ENCODE measurements at regions not wholly inside any gene's neighbourhood (a gene's known extent, or its start where the extent isn't known, plus 50 kb on each side); places are given as distances from the start of the nearest gene placed in this dataset.

DNA sequence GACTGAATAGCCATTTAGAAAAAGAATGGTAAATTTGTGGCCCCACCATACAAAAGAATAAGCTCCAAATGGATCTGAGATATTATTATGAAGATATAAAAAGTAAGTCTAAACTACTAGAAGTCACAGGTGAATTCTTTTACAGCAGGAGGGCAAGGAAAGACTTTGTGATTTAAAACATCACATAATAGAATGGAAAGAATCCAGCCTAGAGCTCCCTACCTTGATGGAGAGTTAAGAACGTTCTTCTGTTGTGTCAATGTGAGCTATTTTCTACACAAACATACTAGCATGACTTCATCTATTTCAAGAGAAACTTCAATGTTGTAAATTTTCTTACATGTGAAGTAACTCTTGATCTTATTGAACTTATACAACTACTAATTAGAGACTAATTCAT, 100.0 kb upstream of the NRSN1 start:
- WGBS (ENCODE audit: missing lambda C conversion rate), result 0% methylated on average over 1 of the region's 1 CpG
- POLR2A ChIA-PET, result no interaction called here
- CTCF ChIA-PET, result no interaction called here
- no peak for FAIRE-seq
- H3K4me3 ChIP-seq, result no peak overlapping the region
- H3K4me1 ChIP-seq, result no peaks in the 10 kb centered on the region
- H3K27ac ChIP-seq, result no peak overlapping the region
- no peaks in the 10 kb centered on the region for H3K9me3 ChIP-seq
- no peak for TF ChIP-seq EHMT2 (IDR thresholded peaks at IDR 0.05; ENCODE audit: low read depth)
- no peak for TF ChIP-seq ZSCAN20 (CRISPR knock-in tag; IDR thresholded peaks at IDR 0.05)
- TF ChIP-seq RAD21 (conservative IDR thresholded peaks at IDR 0.05 in 1 of 2, IDR thresholded peaks at IDR 0.05 in 1 of 2), result no peak
- TF ChIP-seq, protein P1, sequence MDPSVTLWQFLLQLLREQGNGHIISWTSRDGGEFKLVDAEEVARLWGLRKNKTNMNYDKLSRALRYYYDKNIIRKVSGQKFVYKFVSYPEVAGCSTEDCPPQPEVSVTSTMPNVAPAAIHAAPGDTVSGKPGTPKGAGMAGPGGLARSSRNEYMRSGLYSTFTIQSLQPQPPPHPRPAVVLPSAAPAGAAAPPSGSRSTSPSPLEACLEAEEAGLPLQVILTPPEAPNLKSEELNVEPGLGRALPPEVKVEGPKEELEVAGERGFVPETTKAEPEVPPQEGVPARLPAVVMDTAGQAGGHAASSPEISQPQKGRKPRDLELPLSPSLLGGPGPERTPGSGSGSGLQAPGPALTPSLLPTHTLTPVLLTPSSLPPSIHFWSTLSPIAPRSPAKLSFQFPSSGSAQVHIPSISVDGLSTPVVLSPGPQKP (IDR thresholded peaks at IDR 0.05; ENCODE audit: low read depth, low read length), result no peak
- TF ChIP-seq MAZ (IDR thresholded peaks at IDR 0.05; ENCODE audit: borderline replicate concordance, low read depth, low read length), result no peak
- TF ChIP-seq CBX8 (IDR thresholded peaks at IDR 0.05), result no peak
- no peak for TF ChIP-seq SREBF2 (IDR thresholded peaks at IDR 0.05)
- TF ChIP-seq ZNF302 (CRISPR knock-in tag; IDR thresholded peaks at IDR 0.05), result no peak
- no peak for TF ChIP-seq JUNB (IDR thresholded peaks at IDR 0.05)
- no peak for TF ChIP-seq MAFK (IDR thresholded peaks at IDR 0.05; ENCODE audit: partially characterized antibody)
- no peak for TF ChIP-seq JUN (IDR thresholded peaks at IDR 0.05)
- TF ChIP-seq, protein P2, sequence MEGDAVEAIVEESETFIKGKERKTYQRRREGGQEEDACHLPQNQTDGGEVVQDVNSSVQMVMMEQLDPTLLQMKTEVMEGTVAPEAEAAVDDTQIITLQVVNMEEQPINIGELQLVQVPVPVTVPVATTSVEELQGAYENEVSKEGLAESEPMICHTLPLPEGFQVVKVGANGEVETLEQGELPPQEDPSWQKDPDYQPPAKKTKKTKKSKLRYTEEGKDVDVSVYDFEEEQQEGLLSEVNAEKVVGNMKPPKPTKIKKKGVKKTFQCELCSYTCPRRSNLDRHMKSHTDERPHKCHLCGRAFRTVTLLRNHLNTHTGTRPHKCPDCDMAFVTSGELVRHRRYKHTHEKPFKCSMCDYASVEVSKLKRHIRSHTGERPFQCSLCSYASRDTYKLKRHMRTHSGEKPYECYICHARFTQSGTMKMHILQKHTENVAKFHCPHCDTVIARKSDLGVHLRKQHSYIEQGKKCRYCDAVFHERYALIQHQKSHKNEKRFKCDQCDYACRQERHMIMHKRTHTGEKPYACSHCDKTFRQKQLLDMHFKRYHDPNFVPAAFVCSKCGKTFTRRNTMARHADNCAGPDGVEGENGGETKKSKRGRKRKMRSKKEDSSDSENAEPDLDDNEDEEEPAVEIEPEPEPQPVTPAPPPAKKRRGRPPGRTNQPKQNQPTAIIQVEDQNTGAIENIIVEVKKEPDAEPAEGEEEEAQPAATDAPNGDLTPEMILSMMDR (IDR thresholded peaks at IDR 0.05), result no peak
- no peak for TF ChIP-seq MYC (IDR thresholded peaks at IDR 0.05; ENCODE audit: borderline replicate concordance, low read length)
- no peak for TF ChIP-seq RCOR1 (IDR thresholded peaks at IDR 0.05; ENCODE audit: low read depth, low read length)
- no peak for TF ChIP-seq POLR2A (IDR thresholded peaks at IDR 0.05; ENCODE audit: low read length)
- no peak for TF ChIP-seq BHLHE40 (IDR thresholded peaks at IDR 0.05; ENCODE audit: low read depth, low read length)
- TF ChIP-seq KDM1A (IDR thresholded peaks at IDR 0.05; ENCODE audit: low read depth), result no peak
- no peak for TF ChIP-seq PHF8 (IDR thresholded peaks at IDR 0.05; ENCODE audit: borderline replicate concordance, low read depth)
- TF ChIP-seq FOSB (CRISPR knock-in tag; IDR thresholded peaks at IDR 0.05), result no peak
- DNase-seq (ENCODE audit: low read depth in 1 of 2, low spot score in 1 of 2), result no peak
- H3K4me2 ChIP-seq, result no peak overlapping the region
- no peak for ATAC-seq

DNA sequence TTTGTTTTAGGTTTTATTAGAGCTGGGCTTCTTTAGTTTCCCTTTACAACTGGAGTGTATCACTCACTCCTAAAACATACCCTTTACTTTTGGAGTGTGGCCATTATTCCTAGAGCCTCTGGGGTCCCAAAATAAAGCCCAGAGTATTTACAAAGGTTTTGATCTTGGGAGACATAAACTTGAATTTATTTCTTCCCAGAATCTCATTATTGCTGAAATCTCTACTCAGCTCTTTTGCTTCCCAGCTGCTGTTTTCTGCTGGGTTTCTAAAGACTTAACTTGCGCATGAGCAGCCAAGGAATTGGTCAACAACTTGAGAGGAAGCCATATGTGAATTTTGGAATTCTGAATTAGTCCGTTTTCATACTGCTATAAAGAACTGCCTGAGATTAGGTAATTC, 94.5 kb upstream of the NRSN1 start:
- no peak overlapping the region for H3K27ac ChIP-seq
- ChIA-PET CTCF (no interaction called here), POLR2A (no interaction called here)
- no peak for DNase-seq (ENCODE audit: low read depth in 1 of 2, low spot score in 1 of 2)
- no peaks in the 10 kb centered on the region for H3K9me3 ChIP-seq
- ATAC-seq, result no peak
- no peak overlapping the region for H3K4me3 ChIP-seq
- no peak for FAIRE-seq
- H3K4me1 ChIP-seq, result no peaks in the 10 kb centered on the region
- TF ChIP-seq CBX2 (IDR thresholded peaks at IDR 0.05; ENCODE audit: borderline replicate concordance, low read depth), result no peak
- TF ChIP-seq ZC3H11A (IDR thresholded peaks at IDR 0.05), result no peak
- TF ChIP-seq GATA3 (IDR thresholded peaks at IDR 0.05; ENCODE audit: borderline replicate concordance), result no peak
- no peak for TF ChIP-seq ZNF302 (CRISPR knock-in tag; IDR thresholded peaks at IDR 0.05)
- no peak for TF ChIP-seq PHF8 (IDR thresholded peaks at IDR 0.05; ENCODE audit: borderline replicate concordance, low read depth)
- no peak for TF ChIP-seq RCOR1 (IDR thresholded peaks at IDR 0.05; ENCODE audit: low read depth, low read length)
- TF ChIP-seq POLR2AphosphoS2 (conservative IDR thresholded peaks at IDR 0.05; ENCODE audit: low read length), result no peak
- no peak for TF ChIP-seq CEBPB (IDR thresholded peaks at IDR 0.05)
- TF ChIP-seq MAFK (IDR thresholded peaks at IDR 0.05; ENCODE audit: partially characterized antibody), result no peak
- TF ChIP-seq, protein P3, sequence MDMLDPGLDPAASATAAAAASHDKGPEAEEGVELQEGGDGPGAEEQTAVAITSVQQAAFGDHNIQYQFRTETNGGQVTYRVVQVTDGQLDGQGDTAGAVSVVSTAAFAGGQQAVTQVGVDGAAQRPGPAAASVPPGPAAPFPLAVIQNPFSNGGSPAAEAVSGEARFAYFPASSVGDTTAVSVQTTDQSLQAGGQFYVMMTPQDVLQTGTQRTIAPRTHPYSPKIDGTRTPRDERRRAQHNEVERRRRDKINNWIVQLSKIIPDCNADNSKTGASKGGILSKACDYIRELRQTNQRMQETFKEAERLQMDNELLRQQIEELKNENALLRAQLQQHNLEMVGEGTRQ (IDR thresholded peaks at IDR 0.05), result no peak
- WGBS (ENCODE audit: missing lambda C conversion rate), result 29% methylated on average over 2 of the region's 2 CpGs
- H3K4me2 ChIP-seq, result no peak overlapping the region

Data from A549 (cell line).